H9 (cell line): ENCODE measurements at regions not wholly inside any gene's neighbourhood (a gene's known extent, or its start where the extent isn't known, plus 50 kb on each side); places are given as distances from the start of the nearest gene placed in this dataset.

Experiments used
- DNase-seq: peaks from one replicate; pipeline ENCODE4 v3.0.0-alpha.2; 2017
- H2AFZ ChIP-seq: one replicate; pipeline ENCODE4 v1.6.1; 2013; ENCODE audit warnings: mild to moderate bottlenecking, low read length, control low read depth, moderate library complexity
- H2AK5ac ChIP-seq: 2 replicates; pipeline ENCODE4 v1.6.1; 2013; ENCODE audit warnings: low read length, control low read depth, mixed read lengths; ENCODE audit not compliant: insufficient read length
- H2BK120ac ChIP-seq: one replicate; pipeline ENCODE4 v1.6.1; 2013; ENCODE audit warnings: low read depth, mild to moderate bottlenecking, low read length, control low read depth, inconsistent platforms; ENCODE audit not compliant: poor library complexity, severe bottlenecking
- H2BK12ac ChIP-seq: 2 replicates; pipeline ENCODE4 v1.6.1; 2013; ENCODE audit warnings: low read length, control low read depth, mixed read lengths, low read depth; ENCODE audit not compliant: insufficient read length
- H2BK15ac ChIP-seq: 2 replicates; pipeline ENCODE4 v1.6.1; 2013; ENCODE audit warnings: low read depth, low read length, control low read depth
- H2BK20ac ChIP-seq: one replicate; pipeline ENCODE4 v1.6.1; 2013; ENCODE audit warnings: low read depth, mild to moderate bottlenecking, low read length, control low read depth, inconsistent platforms; ENCODE audit not compliant: poor library complexity, severe bottlenecking
- H2BK5ac ChIP-seq: 2 replicates; pipeline ENCODE4 v1.6.1; 2013; ENCODE audit warnings: low read length, control low read depth, mixed read lengths; ENCODE audit not compliant: insufficient read length
- H3K14ac ChIP-seq: 2 replicates; pipeline ENCODE4 v1.6.1; 2013; ENCODE audit warnings: low read length, control low read depth; ENCODE audit not compliant: insufficient read depth
- H3K18ac ChIP-seq: 2 replicates; pipeline ENCODE4 v1.6.1; 2013; ENCODE audit warnings: low read depth, mild to moderate bottlenecking, mixed read lengths, low read length, control low read depth; ENCODE audit not compliant: insufficient read length
- H3K23ac ChIP-seq: 2 replicates; pipeline ENCODE4 v1.6.1; 2013; ENCODE audit warnings: low read length, control low read depth, mixed read lengths, low read depth; ENCODE audit not compliant: insufficient read length
- H3K23me2 ChIP-seq: 2 replicates; pipeline ENCODE4 v1.6.1; 2013; ENCODE audit warnings: low read depth, mild to moderate bottlenecking, mixed read lengths, low read length, control low read depth; ENCODE audit not compliant: insufficient read length, poor library complexity, severe bottlenecking
- H3K27ac ChIP-seq: 2 replicates; pipeline ENCODE4 v1.5.1; 2013; ENCODE audit warnings: low read length, control low read depth, mixed read lengths, low read depth; ENCODE audit not compliant: insufficient read length
- H3K27me3 ChIP-seq: 2 replicates; pipeline ENCODE4 v1.6.1; 2013; ENCODE audit warnings: low read length, control low read depth, inconsistent platforms; ENCODE audit not compliant: insufficient read depth
- H3K4ac ChIP-seq: 2 replicates; pipeline ENCODE4 v1.6.1; 2013; ENCODE audit warnings: low read depth, mild to moderate bottlenecking, control low read depth, inconsistent platforms, low read length, moderate library complexity
- H3K4me1 ChIP-seq: 2 replicates; pipeline ENCODE4 v1.6.1; 2013; ENCODE audit warnings: low read length, control low read depth, inconsistent platforms; ENCODE audit not compliant: insufficient read depth
- H3K4me2 ChIP-seq: 2 replicates; pipeline ENCODE4 v1.6.1; 2013; ENCODE audit warnings: low read length, control low read depth, mixed read lengths; ENCODE audit not compliant: insufficient read length, insufficient read depth
- H3K56ac ChIP-seq: 2 replicates; pipeline ENCODE4 v1.6.1; 2013; ENCODE audit warnings: low read depth, mild to moderate bottlenecking, mixed read lengths, low read length, control low read depth; ENCODE audit not compliant: insufficient read length
- H3K79me1 ChIP-seq: 2 replicates; pipeline ENCODE4 v1.6.1; 2013; ENCODE audit warnings: low read depth, mild to moderate bottlenecking, moderate library complexity, low read length, control low read depth, inconsistent platforms; ENCODE audit not compliant: insufficient read depth, poor library complexity, severe bottlenecking
- H3K79me2 ChIP-seq: 2 replicates; pipeline ENCODE4 v1.6.1; 2013; ENCODE audit warnings: low read length, control low read depth, inconsistent platforms; ENCODE audit not compliant: insufficient read depth
- H3K9ac ChIP-seq: 2 replicates; pipeline ENCODE4 v1.6.1; 2013; ENCODE audit warnings: low read length, control low read depth, mixed read lengths; ENCODE audit not compliant: insufficient read length; ENCODE audit errors: extremely low read depth
- H3K9me3 ChIP-seq: one replicate; pipeline ENCODE4 v1.6.1; 2013; ENCODE audit warnings: low read depth, low read length, inconsistent platforms; ENCODE audit not compliant: control insufficient read depth
- H3T11ph ChIP-seq: one replicate; pipeline ENCODE4 v1.6.1; 2013; ENCODE audit warnings: mild to moderate bottlenecking, low read length, control low read depth, inconsistent platforms
- H4K20me1 ChIP-seq: one replicate; pipeline ENCODE4 v1.6.1; 2013; ENCODE audit not compliant: control insufficient read depth, insufficient read length, insufficient read depth
- H4K5ac ChIP-seq: 2 replicates; pipeline ENCODE4 v1.6.1; 2013; ENCODE audit warnings: low read depth, mild to moderate bottlenecking, mixed read lengths, low read length, control low read depth; ENCODE audit not compliant: insufficient read length
- H4K8ac ChIP-seq: replicated peaks from 2 replicates; pipeline ENCODE4 v1.6.1; 2013; ENCODE audit warnings: low read length, control low read depth, mixed read lengths, low read depth; ENCODE audit not compliant: insufficient read length
- H4K91ac ChIP-seq: 2 replicates; pipeline ENCODE4 v1.6.1; 2013; ENCODE audit warnings: low read depth, mild to moderate bottlenecking, moderate library complexity, mixed read lengths, low read length, control low read depth; ENCODE audit not compliant: insufficient read length
- H3K27ac Mint-ChIP-seq, 3 experiments: 2 replicates in 2 of 3; 3 replicates in 1 of 3; pipeline ENCODE4 v1.8.0; 2020 to 2021; ENCODE audit warnings: mixed read lengths in 3 of 3, mild to moderate bottlenecking in 1 of 3, moderate library complexity in 1 of 3
- H3K27me3 Mint-ChIP-seq: 2 replicates; pipeline ENCODE4 v1.8.0; 2021; ENCODE audit warnings: low read depth, mild to moderate bottlenecking, moderate library complexity, mixed read lengths
- H3K36me3 Mint-ChIP-seq, 3 experiments: 2 replicates in 2 of 3; 3 replicates in 1 of 3; pipeline ENCODE4 v1.8.0; 2020 to 2021; ENCODE audit warnings: low read depth in 3 of 3, mixed read lengths in 3 of 3; ENCODE audit not compliant: insufficient read depth in 1 of 3
- H3K4me1 Mint-ChIP-seq, 2 experiments: 2 replicates each; pipeline ENCODE4 v1.8.0; 2020; ENCODE audit warnings: mixed read lengths in 2 of 2
- H3K4me3 Mint-ChIP-seq, 2 experiments: 2 replicates in 1 of 2; 3 replicates in 1 of 2; pipeline ENCODE4 v1.8.0; 2020 to 2021; ENCODE audit warnings: mild to moderate bottlenecking in 2 of 2, mixed read lengths in 2 of 2, moderate library complexity in 1 of 2
- H3K9me3 Mint-ChIP-seq, 2 experiments: 2 replicates in 1 of 2; 3 replicates in 1 of 2; pipeline ENCODE4 v1.8.0; 2020; ENCODE audit warnings: mild to moderate bottlenecking in 2 of 2, mixed read lengths in 2 of 2, moderate library complexity in 1 of 2
- CTCF ChIP-seq: fragments of 200-600 bp; sonication (generic); conservative IDR thresholded peaks from 3 replicates; pipeline ENCODE4 v1.8.0; 2021; ENCODE audit warnings: antibody characterized with exemption, mild to moderate bottlenecking
- WGBS: extraction: QIAGEN DNeasy Blood & Tissue Kit; methylation state at CpG from one replicate; pipeline ENCODE4 v1.1.7; 2013; ENCODE audit warnings: missing lambda C conversion rate, low lambda C conversion rate, mixed read lengths; ENCODE audit not compliant: insufficient read length; ENCODE audit errors: extremely low coverage; 5-methylcytosine and 5-hydroxymethylcytosine counted together

GRCh38 chr4:138655286-138655685 is 360.3 kb upstream of the NOCT start:
- no peak overlapping the region for H3K56ac ChIP-seq
- H3K18ac ChIP-seq, result no peak overlapping the region
- H3K4me1 ChIP-seq, result peaks cover 7% of the 10 kb centered on the region; the same call in 1 of the 2 replicates
- H2BK5ac ChIP-seq, result no peak overlapping the region
- Mint-ChIP-seq H3K27ac (no peak overlapping the region), H3K36me3 (peaks cover 4 to 7% (median 6%) of the 10 kb centered on the region in 3 experiments; a peak in 6 of 7 replicates), H3K4me1 (peaks cover 35 to 36% of the 10 kb centered on the region in 2 experiments), H3K4me3 (no peak overlapping the region), H3K27me3 (no peaks in the 10 kb centered on the region; the same call in 1 of the 2 replicates), H3K9me3 (no peaks in the 10 kb centered on the region; a peak in 4 of 5 replicates)
- H2AK5ac ChIP-seq, result no peak overlapping the region
- no peak overlapping the region for H4K8ac ChIP-seq
- no peak overlapping the region for H2BK15ac ChIP-seq
- no peak overlapping the region for H2BK12ac ChIP-seq
- no peak for DNase-seq
- no peaks in the 10 kb centered on the region; the same call in 1 of the 2 replicates for H3K27me3 ChIP-seq
- H3K14ac ChIP-seq, result no peak overlapping the region
- no peak overlapping the region for H3K23ac ChIP-seq
- no peak overlapping the region for H3T11ph ChIP-seq
- no peaks in the 10 kb centered on the region for H3K79me2 ChIP-seq
- H3K23me2 ChIP-seq, result peaks cover 8% of the 10 kb centered on the region
- no CpG with 5 or more reads among the region's 1 CpG for WGBS
- no peaks in the 10 kb centered on the region for H4K20me1 ChIP-seq
- no peak overlapping the region for H3K27ac ChIP-seq
- H2AFZ ChIP-seq, result no peak overlapping the region
- H3K4ac ChIP-seq, result no peak overlapping the region
- H4K91ac ChIP-seq, result no peak overlapping the region
- no peaks in the 10 kb centered on the region for H3K79me1 ChIP-seq
- no peak overlapping the region for H3K4me2 ChIP-seq
- H4K5ac ChIP-seq, result no peak overlapping the region
- H3K9me3 ChIP-seq, result no peaks in the 10 kb centered on the region
- TF ChIP-seq CTCF, result no peak
- no peak overlapping the region for H2BK120ac ChIP-seq
- H2BK20ac ChIP-seq, result no peak overlapping the region
- no peak overlapping the region for H3K9ac ChIP-seq
